Fibroblast of mammary gland (primary cell): ENCODE measurements at regions not wholly inside any gene's neighbourhood (a gene's known extent, or its start where the extent isn't known, plus 50 kb on each side); places are given as distances from the start of the nearest gene placed in this dataset.

Experiments
- DNase-seq: peaks from one replicate; pipeline ENCODE4 v3.0.0-alpha.2; 2010; ENCODE audit warnings: low read depth
- H3K4me3 ChIP-seq: 2 replicates; pipeline ENCODE4 v1.5.1; 2011; ENCODE audit warnings: low read depth, mild to moderate bottlenecking, low read length, moderate library complexity; ENCODE audit not compliant: control insufficient read depth
- TF ChIP-seq, protein P1 (sequence below): conservative IDR thresholded peaks from 2 replicates; pipeline ENCODE4 v1.5.1; 2011; ENCODE audit warnings: low read depth, low read length, inconsistent platforms; ENCODE audit not compliant: control insufficient read depth, insufficient read depth

DNA sequence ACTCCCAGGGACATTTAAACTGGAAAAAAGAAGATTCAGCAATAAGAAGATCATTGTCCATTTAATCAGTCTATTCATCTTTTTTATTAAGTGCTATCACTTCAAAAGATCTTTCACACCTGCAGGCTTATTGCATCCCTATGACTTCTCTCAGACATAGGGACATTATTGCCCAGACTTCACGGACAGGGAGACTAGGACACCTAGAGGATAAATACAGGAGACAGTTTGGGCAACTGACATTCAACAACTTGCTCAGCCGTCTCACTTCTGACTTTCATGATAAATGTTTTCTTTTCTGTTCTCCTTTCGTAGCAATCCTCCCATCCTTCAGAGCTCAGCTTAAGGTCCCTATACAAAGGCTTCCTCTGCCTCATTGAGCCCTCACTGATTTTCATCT, 84.3 kb downstream of the TMEM30B start:
- TF ChIP-seq, protein P1, sequence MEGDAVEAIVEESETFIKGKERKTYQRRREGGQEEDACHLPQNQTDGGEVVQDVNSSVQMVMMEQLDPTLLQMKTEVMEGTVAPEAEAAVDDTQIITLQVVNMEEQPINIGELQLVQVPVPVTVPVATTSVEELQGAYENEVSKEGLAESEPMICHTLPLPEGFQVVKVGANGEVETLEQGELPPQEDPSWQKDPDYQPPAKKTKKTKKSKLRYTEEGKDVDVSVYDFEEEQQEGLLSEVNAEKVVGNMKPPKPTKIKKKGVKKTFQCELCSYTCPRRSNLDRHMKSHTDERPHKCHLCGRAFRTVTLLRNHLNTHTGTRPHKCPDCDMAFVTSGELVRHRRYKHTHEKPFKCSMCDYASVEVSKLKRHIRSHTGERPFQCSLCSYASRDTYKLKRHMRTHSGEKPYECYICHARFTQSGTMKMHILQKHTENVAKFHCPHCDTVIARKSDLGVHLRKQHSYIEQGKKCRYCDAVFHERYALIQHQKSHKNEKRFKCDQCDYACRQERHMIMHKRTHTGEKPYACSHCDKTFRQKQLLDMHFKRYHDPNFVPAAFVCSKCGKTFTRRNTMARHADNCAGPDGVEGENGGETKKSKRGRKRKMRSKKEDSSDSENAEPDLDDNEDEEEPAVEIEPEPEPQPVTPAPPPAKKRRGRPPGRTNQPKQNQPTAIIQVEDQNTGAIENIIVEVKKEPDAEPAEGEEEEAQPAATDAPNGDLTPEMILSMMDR, result peak; percentile 13
- H3K4me3 ChIP-seq, result no peak overlapping the region
- DNase-seq, result no peak

- TF ChIP-seq, protein P1, result peak; percentile 16
- no peak overlapping the region for H3K4me3 ChIP-seq
- no peak for DNase-seq
Measured at GRCh38 chr14:61196034-61196433, 85.1 kb downstream of the TMEM30B start.

DNA sequence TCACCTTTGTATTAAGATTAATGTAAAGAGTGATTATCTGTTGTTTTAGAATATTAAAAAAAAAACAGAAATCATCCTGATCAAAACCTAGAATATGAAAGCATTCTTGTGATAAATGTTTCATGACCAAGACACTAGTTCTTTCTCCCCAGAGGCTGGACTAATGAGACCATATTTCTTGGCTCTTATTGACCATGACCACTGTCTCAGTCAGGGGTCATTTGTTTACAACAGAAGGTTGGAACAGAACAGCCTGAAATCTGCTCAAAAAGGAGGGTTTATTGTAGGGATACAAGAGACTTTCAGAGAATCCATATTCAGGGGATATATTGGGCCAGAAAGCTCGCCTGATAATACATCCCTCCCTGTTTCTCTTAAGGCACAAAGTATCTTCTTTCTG, 87.7 kb downstream of the TMEM30B start:
- TF ChIP-seq, protein P1, result no peak
- no peak overlapping the region for H3K4me3 ChIP-seq
- DNase-seq, result no peak

DNA sequence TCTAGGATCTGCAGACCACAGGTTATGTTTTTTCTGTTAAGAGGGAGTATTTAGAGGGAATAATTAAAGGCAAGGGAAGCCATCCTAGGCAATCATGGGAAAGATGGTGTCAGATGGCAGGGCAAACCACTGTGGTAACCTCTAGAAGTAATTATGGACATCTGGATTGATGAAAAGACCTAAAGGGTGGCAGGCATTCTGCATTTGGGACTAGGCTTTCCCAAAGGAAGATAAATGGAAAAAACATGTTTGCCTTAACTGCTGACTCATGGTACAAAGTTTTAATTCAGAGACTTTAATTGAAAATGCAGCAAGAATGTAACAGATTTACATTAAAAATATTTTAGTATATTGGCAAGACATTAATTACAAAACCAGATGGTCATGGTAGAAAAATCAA, 88.1 kb downstream of the TMEM30B start:
- H3K4me3 ChIP-seq, result no peak overlapping the region
- peak; percentile 76 for DNase-seq
- TF ChIP-seq, protein P1, result no peak

- H3K4me3 ChIP-seq, result no peak overlapping the region
- no peak for DNase-seq
- TF ChIP-seq, protein P1, result no peak
Measured at GRCh38 chr14:61191733-61192132, 89.4 kb downstream of the TMEM30B start.

GRCh38 chr14:61190341-61190740, 90.8 kb downstream of the TMEM30B start:
- TF ChIP-seq, protein P1, result no peak
- DNase-seq, result no peak
- no peak overlapping the region for H3K4me3 ChIP-seq

- DNase-seq, result peak; percentile 70
- TF ChIP-seq, protein P1, result peak; percentile 52
- peak overlapping the region; percentile 32 for H3K4me3 ChIP-seq
Measured at GRCh38 chr14:61188978-61189808, 91.9 kb downstream of the TMEM30B start.
